HEK293T (cell line): ENCODE measurements at regions not wholly inside any gene's neighbourhood (a gene's known extent, or its start where the extent isn't known, plus 50 kb on each side); places are given as distances from the start of the nearest gene placed in this dataset.

ENCODE experiments used
- CTCF ChIA-PET: fragments of 350-600 bp; formaldehyde crosslinking; extraction: SDS; loops from one replicate; lab custom pipeline; 2021; ENCODE audit warnings: antibody characterized with exemption, inconsistent platforms; lab: Yijun Ruan, JAX
- POLR2A ChIA-PET: fragments of 350-600 bp; formaldehyde crosslinking; extraction: SDS; loops from one replicate; lab custom pipeline; 2020; ENCODE audit warnings: antibody characterized with exemption, inconsistent platforms; lab: Yijun Ruan, JAX
- DNase-seq: peaks from one replicate; pipeline ENCODE4 v3.0.0; 2012; ENCODE audit warnings: mixed read lengths; ENCODE audit errors: extremely low spot score
- ARNT ChIP-seq: fragments of 450-650 bp; IDR thresholded peaks from 2 replicates; pipeline ENCODE4 v1.6.1; 2017; ENCODE audit warnings: mild to moderate bottlenecking
- BHLHE40 ChIP-seq: fragments of 450-650 bp; IDR thresholded peaks from 2 replicates; pipeline ENCODE4 v1.6.1; 2016; ENCODE audit warnings: mild to moderate bottlenecking, moderate library complexity, borderline replicate concordance
- CTBP1 ChIP-seq: fragments of 450-650 bp; IDR thresholded peaks from 2 replicates; pipeline ENCODE4 v1.6.1; 2016; ENCODE audit warnings: borderline replicate concordance
- ELF4 ChIP-seq: fragments of 450-650 bp; IDR thresholded peaks from 2 replicates; pipeline ENCODE4 v1.6.1; 2017; ENCODE audit warnings: antibody characterized with exemption
- FOXA1 ChIP-seq: fragments of 450-650 bp; IDR thresholded peaks from 2 replicates; pipeline ENCODE4 v1.6.1; 2016; ENCODE audit warnings: mild to moderate bottlenecking
- FOXK2 ChIP-seq: fragments of 450-650 bp; IDR thresholded peaks from 2 replicates; pipeline ENCODE4 v1.6.1; 2016; ENCODE audit warnings: mild to moderate bottlenecking
- FOXM1 ChIP-seq: fragments of 450-650 bp; IDR thresholded peaks from 2 replicates; pipeline ENCODE4 v1.6.1; 2017; ENCODE audit warnings: mild to moderate bottlenecking, borderline replicate concordance
- HDGF ChIP-seq: fragments of 450-650 bp; IDR thresholded peaks from 2 replicates; pipeline ENCODE4 v1.6.1; 2017; ENCODE audit warnings: antibody characterized with exemption, borderline replicate concordance
- L3MBTL2 ChIP-seq: fragments of 450-650 bp; conservative IDR thresholded peaks from 2 replicates; pipeline ENCODE4 v1.6.1; 2016; ENCODE audit warnings: mild to moderate bottlenecking
- LEF1 ChIP-seq: fragments of 450-650 bp; IDR thresholded peaks from 2 replicates; pipeline ENCODE4 v1.6.1; 2017; ENCODE audit warnings: mild to moderate bottlenecking, borderline replicate concordance
- NFRKB ChIP-seq: fragments of 450-650 bp; IDR thresholded peaks from 2 replicates; pipeline ENCODE4 v1.6.1; 2016; ENCODE audit warnings: mild to moderate bottlenecking, moderate library complexity
- PKNOX1 ChIP-seq: fragments of 450-650 bp; IDR thresholded peaks from 2 replicates; pipeline ENCODE4 v1.6.1; 2016
- SP1 ChIP-seq: fragments of 450-650 bp; IDR thresholded peaks from 2 replicates; pipeline ENCODE4 v1.6.1; 2017
- SUZ12 ChIP-seq: fragments of 450-650 bp; IDR thresholded peaks from 2 replicates; pipeline ENCODE4 v1.6.1; 2016; ENCODE audit warnings: mild to moderate bottlenecking
- TARDBP ChIP-seq: fragments of 450-650 bp; IDR thresholded peaks from 2 replicates; pipeline ENCODE4 v1.6.1; 2016
- ZNF384 ChIP-seq: fragments of 450-650 bp; IDR thresholded peaks from 2 replicates; pipeline ENCODE4 v1.6.1; 2016

- CTCF ChIA-PET: no interaction called here
- no peak for TF ChIP-seq FOXM1
- TF ChIP-seq LEF1: no peak
- TF ChIP-seq CTBP1: no peak
- TF ChIP-seq L3MBTL2: no peak
- TF ChIP-seq FOXA1: no peak
- TF ChIP-seq PKNOX1: no peak
- no peak for TF ChIP-seq ZNF384
- TF ChIP-seq SP1: no peak
- TF ChIP-seq TARDBP: no peak
- no peak for TF ChIP-seq ARNT
- no peak for TF ChIP-seq BHLHE40
- no peak for TF ChIP-seq NFRKB
- TF ChIP-seq SUZ12: no peak
- TF ChIP-seq ELF4: no peak
- TF ChIP-seq HDGF: no peak
- no peak for TF ChIP-seq FOXK2
Observed at GRCh38 chr6:140283197-140283596, 908.7 kb upstream of the CITED2 start.

GRCh38 chr6:140281767-140282166 lies 907.3 kb upstream of the CITED2 start:
- CTCF ChIA-PET: no interaction called here
- DNase-seq: no peak
- POLR2A ChIA-PET: no interaction called here
- no peak for TF ChIP-seq NFRKB
- TF ChIP-seq LEF1: no peak
- no peak for TF ChIP-seq FOXA1

More at GRCh38 chr6:140283197-140283596, 908.7 kb upstream of the CITED2 start:
- DNase-seq: no peak
- POLR2A ChIA-PET: no interaction called here

GRCh38 chr6:140281236-140281635 lies 906.8 kb upstream of the CITED2 start:
- TF ChIP-seq SUZ12: no peak
- no peak for TF ChIP-seq TARDBP
- TF ChIP-seq SP1: no peak
- no peak for TF ChIP-seq ZNF384
- TF ChIP-seq FOXA1: no peak
- no peak for TF ChIP-seq NFRKB
- TF ChIP-seq BHLHE40: no peak
- no peak for DNase-seq
- ChIA-PET CTCF (no interaction called here), POLR2A (no interaction called here)

- ChIA-PET POLR2A (no interaction called here), CTCF (no interaction called here)
- DNase-seq: no peak
- TF ChIP-seq NFRKB (no peak), LEF1 (no peak), TARDBP (no peak)
Observed at GRCh38 chr6:140276719-140277118, 902.3 kb upstream of the CITED2 start.

GRCh38 chr6:140276133-140276532 lies 901.7 kb upstream of the CITED2 start:
- ChIA-PET POLR2A (no interaction called here), CTCF (interaction anchor here (0.6 kb wide), 1 partner anchor 1912 kb away, joined by 3 read pairs; no protein-coding TSS in a partner anchor)
- no peak for TF ChIP-seq PKNOX1
- TF ChIP-seq FOXM1: no peak
- no peak for TF ChIP-seq LEF1
- TF ChIP-seq SP1: no peak
- TF ChIP-seq TARDBP: no peak
- TF ChIP-seq ARNT: no peak
- no peak for TF ChIP-seq SUZ12
- no peak for TF ChIP-seq FOXA1
- no peak for TF ChIP-seq NFRKB
- TF ChIP-seq CTBP1: no peak
- no peak for TF ChIP-seq L3MBTL2
- no peak for TF ChIP-seq BHLHE40
- TF ChIP-seq FOXK2: no peak
- TF ChIP-seq HDGF: no peak
- no peak for TF ChIP-seq ELF4
- no peak for TF ChIP-seq ZNF384
- DNase-seq: no peak

GRCh38 chr6:140275725-140276124 lies 901.3 kb upstream of the CITED2 start:
- no peak for DNase-seq
- CTCF ChIA-PET: interaction anchor here (0.6 kb wide), 1 partner anchor 1912 kb away, joined by 3 read pairs; no protein-coding TSS in a partner anchor
- POLR2A ChIA-PET: no interaction called here
- TF ChIP-seq NFRKB (no peak), FOXM1 (no peak), TARDBP (no peak), HDGF (no peak), BHLHE40 (no peak), L3MBTL2 (no peak), ELF4 (no peak), ZNF384 (no peak), FOXK2 (no peak), ARNT (no peak)

GRCh38 chr6:140274548-140274947 lies 900.1 kb upstream of the CITED2 start:
- no peak for TF ChIP-seq SUZ12
- no peak for TF ChIP-seq L3MBTL2
- no peak for TF ChIP-seq BHLHE40
- no peak for TF ChIP-seq NFRKB
- no peak for TF ChIP-seq PKNOX1
- no peak for TF ChIP-seq FOXA1
- no peak for TF ChIP-seq LEF1
- no peak for TF ChIP-seq ZNF384
- no peak for TF ChIP-seq FOXM1
- no peak for TF ChIP-seq ELF4
- TF ChIP-seq FOXK2: no peak
- no peak for TF ChIP-seq SP1
- POLR2A ChIA-PET: no interaction called here

More at GRCh38 chr6:140274548-140274947, 900.1 kb upstream of the CITED2 start:
- no peak for DNase-seq
- CTCF ChIA-PET: no interaction called here
